ENCODE measurements at regions not wholly inside any gene's neighbourhood (a gene's known extent, or its start where the extent isn't known, plus 50 kb on each side); places are given as distances from the start of the nearest gene placed in this dataset.

GRCh38 chr5:74186356-74187315 is 453.9 kb downstream of the ENC1 start:
- no peak for DNase-seq (ENCODE audit: low read depth)

- no peak for DNase-seq (ENCODE audit: low read depth)
These were observed 454.9 kb downstream of the ENC1 start for GRCh38 chr5:74185599-74185998.

GRCh38 chr5:74184649-74185048 is 455.9 kb downstream of the ENC1 start:
- DNase-seq (ENCODE audit: low read depth): no peak

- DNase-seq (ENCODE audit: low read depth): no peak
These were observed 457.5 kb downstream of the ENC1 start for GRCh38 chr5:74183041-74183440.

- DNase-seq (ENCODE audit: low read depth): no peak
These were observed 457.9 kb downstream of the ENC1 start for GRCh38 chr5:74182603-74183002.

DNA sequence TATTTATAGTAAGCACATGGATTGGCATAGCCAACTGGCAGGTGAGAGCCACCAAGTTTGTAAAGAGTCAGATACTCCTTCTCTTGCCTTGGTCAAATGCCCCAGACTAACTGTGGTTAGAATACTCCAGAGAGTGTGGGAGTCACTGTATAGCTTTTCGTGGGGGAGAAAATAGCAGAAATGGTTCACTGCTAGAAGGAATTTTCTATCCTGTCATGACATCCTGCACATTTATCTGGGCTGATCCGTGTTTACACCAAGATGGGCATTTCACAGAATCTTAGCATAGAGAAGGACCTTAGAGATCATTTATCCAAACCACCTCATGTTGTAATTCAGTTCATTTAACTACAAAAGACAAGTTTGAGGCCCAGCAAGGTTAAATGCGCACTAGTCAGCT is 460.8 kb downstream of the ENC1 start:
- DNase-seq (ENCODE audit: low read depth): no peak

GRCh38 chr5:74179179-74179578 is 461.3 kb downstream of the ENC1 start:
- DNase-seq (ENCODE audit: low read depth): no peak

GRCh38 chr5:74177961-74178360 is 462.6 kb downstream of the ENC1 start:
- DNase-seq (ENCODE audit: low read depth): no peak

DNA sequence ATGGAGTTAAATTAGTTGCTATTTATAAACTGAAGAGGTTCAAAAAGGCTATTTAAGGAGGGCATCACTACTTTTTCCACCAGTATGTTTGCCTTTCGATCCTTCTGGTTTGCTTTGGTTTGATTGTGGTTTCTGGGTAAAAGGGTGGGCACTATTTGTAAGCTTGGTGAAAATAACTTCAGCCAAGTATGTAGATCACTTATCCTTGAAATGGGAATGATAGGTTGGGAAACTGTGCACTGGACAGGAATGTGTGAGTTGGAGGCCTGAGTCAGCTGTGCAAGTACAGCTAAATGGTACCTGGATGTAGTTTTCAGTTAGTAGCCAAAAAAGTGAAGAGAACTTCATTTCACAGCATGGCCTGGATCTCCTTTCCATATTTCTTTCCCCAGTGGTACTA is 466.2 kb downstream of the ENC1 start:
- DNase-seq (ENCODE audit: low read depth): no peak

DNA sequence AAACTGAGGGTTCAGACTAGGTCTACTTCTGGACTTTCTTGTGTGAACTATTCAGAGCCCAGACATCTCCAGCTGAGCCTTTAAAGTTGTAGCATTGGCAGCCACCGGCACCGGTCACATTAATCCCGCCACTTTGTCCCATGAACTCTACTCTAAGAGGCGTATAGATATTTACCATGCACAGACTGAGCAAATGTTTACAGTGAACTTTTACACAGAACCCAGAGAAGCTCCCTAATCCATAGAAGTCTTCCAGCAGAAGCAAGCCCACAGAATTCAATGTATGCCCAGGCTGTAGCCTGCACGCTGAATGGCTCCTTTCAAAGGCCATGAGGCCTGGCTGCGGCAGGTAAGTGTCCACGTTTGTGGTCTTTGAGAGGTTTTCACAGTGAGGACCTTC is 466.9 kb downstream of the ENC1 start:
- no peak for DNase-seq (ENCODE audit: low read depth)

DNA sequence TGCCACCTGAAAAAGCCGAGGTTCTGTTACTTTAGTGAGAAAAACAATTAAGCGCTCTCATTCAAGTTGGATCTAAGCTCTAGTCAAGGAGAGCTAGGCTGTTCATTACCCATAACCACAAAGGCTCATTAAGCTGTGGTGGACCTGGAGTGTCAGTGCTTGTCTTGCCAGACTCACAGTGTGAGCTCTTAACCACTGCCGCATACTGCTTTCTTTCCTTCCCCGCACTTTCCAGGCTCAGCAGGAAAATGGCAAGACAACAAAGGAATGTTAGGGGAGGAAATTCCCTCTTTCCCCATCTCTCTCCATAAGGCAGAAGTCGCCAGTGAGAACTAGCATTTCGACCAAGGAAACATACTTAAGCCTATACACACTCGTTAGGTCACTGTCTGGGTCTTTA is 467.3 kb downstream of the ENC1 start:
- DNase-seq (ENCODE audit: low read depth): no peak

- DNase-seq (ENCODE audit: low read depth): no peak
These were observed 470.8 kb downstream of the ENC1 start for GRCh38 chr5:74169701-74170100.

DNA sequence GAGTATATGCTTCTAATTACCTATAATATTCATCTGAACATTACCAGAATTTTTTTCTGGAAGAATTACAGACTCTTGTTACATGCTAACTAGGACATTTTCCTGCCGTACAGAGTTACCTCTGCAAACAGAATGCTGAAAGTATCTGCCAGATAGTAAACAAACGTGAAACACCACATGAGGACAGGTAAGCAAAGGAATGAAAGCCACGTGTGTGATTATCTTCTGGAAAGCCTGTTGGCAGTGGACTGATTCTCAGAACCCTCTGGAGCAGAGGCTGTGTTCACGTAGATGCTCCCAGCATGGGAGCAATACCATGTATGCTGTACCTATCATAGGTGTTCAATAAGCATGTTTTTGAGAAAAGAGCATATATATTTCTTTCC is 472.6 kb downstream of the ENC1 start:
- no peak for DNase-seq (ENCODE audit: low read depth)

GRCh38 chr5:74167206-74167929 is 473.2 kb downstream of the ENC1 start:
- no peak for DNase-seq (ENCODE audit: low read depth)

GRCh38 chr5:74166064-74166463 is 474.5 kb downstream of the ENC1 start:
- DNase-seq (ENCODE audit: low read depth): no peak

DNA sequence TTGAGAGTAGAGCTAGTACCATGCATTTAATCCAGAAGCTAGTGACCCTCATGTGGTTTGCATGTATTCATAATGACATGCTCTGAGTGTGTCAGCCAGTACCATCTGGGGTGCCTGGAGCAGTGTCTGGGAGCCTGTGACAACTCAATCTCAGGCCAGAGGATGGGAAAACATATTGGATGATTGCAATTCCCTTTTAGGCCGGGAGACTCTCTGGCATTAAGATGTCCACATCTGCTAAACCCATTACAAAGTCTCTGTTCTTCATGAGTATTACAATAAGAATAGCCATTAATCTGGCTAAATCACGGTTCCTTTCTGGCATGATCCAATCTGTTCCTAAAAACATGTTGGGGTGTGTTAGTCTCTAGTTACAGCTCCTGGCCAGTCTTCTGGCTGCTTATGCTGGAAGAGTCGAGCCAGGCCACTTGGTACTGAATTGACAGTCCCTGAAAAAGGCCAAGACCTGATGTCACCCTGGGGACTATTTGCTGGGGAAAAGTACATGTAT is 475.7 kb downstream of the ENC1 start:
- no peak for DNase-seq (ENCODE audit: low read depth)

DNA sequence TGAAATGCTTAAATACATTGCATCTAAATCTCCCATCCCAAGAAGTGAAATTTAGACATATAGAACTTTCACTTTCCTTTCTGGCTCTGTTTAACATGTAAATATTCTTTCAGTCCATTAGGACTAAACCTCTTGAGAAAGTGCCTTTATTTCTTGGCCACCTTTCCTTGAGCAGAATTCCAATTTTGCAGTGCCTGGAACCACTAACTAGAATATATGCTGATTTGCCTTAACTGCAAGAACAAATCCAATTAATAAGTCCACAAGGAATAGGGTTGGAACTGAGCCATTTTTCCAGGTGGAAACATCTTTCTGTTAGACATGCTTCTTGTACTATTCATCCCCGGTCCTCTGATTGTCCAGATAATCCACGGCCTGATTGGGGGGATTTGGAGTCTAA is 478.0 kb downstream of the ENC1 start:
- DNase-seq (ENCODE audit: low read depth): no peak

GRCh38 chr5:74161170-74161569 is 479.4 kb downstream of the ENC1 start:
- DNase-seq (ENCODE audit: low read depth): no peak

GRCh38 chr5:74156728-74157383 is 483.7 kb downstream of the ENC1 start:
- no peak for DNase-seq (ENCODE audit: low read depth)

GRCh38 chr5:74155501-74155900 is 485.0 kb downstream of the ENC1 start:
- no peak for DNase-seq (ENCODE audit: low read depth)

DNA sequence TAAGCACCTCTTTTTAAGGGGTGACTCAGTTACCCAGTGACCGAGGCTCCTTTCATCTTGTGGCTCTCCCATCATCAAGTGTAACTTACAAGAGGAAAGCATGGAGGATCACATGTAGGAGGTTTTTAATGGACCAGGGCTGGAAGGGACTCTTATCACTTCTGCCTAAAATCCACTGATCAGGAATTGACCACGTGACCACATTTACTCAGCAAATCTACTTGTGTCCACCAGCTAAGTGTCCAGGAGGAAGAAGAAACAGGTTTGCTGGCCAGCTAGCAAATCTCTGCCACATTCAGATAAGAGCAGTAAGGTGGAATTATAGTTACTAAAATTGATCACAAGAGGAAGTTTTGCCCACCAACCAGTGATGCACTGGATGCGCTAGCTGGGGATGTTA is 486.0 kb downstream of the ENC1 start:
- no peak for DNase-seq (ENCODE audit: low read depth)

GRCh38 chr5:74153255-74153790 is 487.2 kb downstream of the ENC1 start:
- DNase-seq (ENCODE audit: low read depth): no peak

All from activated T-helper 9 cell treated with anti-CD3 and anti-CD28 coated beads, Interleukin-2, amount 50 U/mL, for 16 hours (primary cell).